ENCODE measurements at regions not wholly inside any gene's neighbourhood (a gene's known extent, or its start where the extent isn't known, plus 50 kb on each side); places are given as distances from the start of the nearest gene placed in this dataset.
A peak's percentile ranks its signal among the peaks of the same experiment; 100 is the strongest.
"Not testable (repeated sequence)": the region's sequence is repeated elsewhere in the genome, so short reads cannot be mapped to it uniquely, and the experiment has no call there.

GRCh38 chr16:88188171-88188895, 194.4 kb upstream of the ZNF469 start:
- not testable (repeated sequence) for DNase-seq

- DNase-seq = not testable (repeated sequence)
Observed at GRCh38 chr16:88190592-88191095, 192.1 kb upstream of the ZNF469 start.

- DNase-seq = not testable (repeated sequence)
Observed at GRCh38 chr16:88191168-88191567, 191.6 kb upstream of the ZNF469 start.

- no peak for DNase-seq
Observed at GRCh38 chr16:88192601-88193000, 190.2 kb upstream of the ZNF469 start.

GRCh38 chr16:88193706-88194396, 188.9 kb upstream of the ZNF469 start:
- peak; percentile 31 for DNase-seq

- no peak for DNase-seq
Observed at GRCh38 chr16:88194397-88195268, 188.1 kb upstream of the ZNF469 start.

GRCh38 chr16:88195269-88195705, 187.5 kb upstream of the ZNF469 start:
- no peak for DNase-seq

- no peak for DNase-seq
Observed at GRCh38 chr16:88195911-88196465, 186.8 kb upstream of the ZNF469 start.

- DNase-seq = no peak
Observed at GRCh38 chr16:88196471-88197400, 186.0 kb upstream of the ZNF469 start.

GRCh38 chr16:88197481-88198456, 185.0 kb upstream of the ZNF469 start:
- no peak for DNase-seq

- not testable (repeated sequence) for DNase-seq
Observed at GRCh38 chr16:88198457-88199295, 184.1 kb upstream of the ZNF469 start.

- DNase-seq = not testable (repeated sequence)
Observed at GRCh38 chr16:88199296-88200153, 183.2 kb upstream of the ZNF469 start.

- not testable (repeated sequence) for DNase-seq
Observed at GRCh38 chr16:88200154-88200895, 182.4 kb upstream of the ZNF469 start.

- no peak for DNase-seq
Observed at GRCh38 chr16:88200896-88201185, 181.9 kb upstream of the ZNF469 start.

GRCh38 chr16:88201611-88202010, 181.1 kb upstream of the ZNF469 start:
- not testable (repeated sequence) for DNase-seq

GRCh38 chr16:88202207-88202745, 180.5 kb upstream of the ZNF469 start:
- no peak for DNase-seq

GRCh38 chr16:88202856-88203681, 179.7 kb upstream of the ZNF469 start:
- DNase-seq = not testable (repeated sequence)

Data from activated naive CD4-positive, alpha-beta T cell treated with Interleukin-2 at 50 U/mL for 16 hours (primary cell).